NOMO-1 (cell line): ENCODE measurements at regions not wholly inside any gene's neighbourhood (a gene's known extent, or its start where the extent isn't known, plus 50 kb on each side); places are given as distances from the start of the nearest gene placed in this dataset.
"Not testable (repeated sequence)": the region's sequence is repeated elsewhere in the genome, so short reads cannot be mapped to it uniquely, and the experiment has no call there.

Experiments
- DNase-seq, 2 experiments: peaks; one replicate each; lab custom pipeline; 2025; ENCODE audit not compliant: unreplicated experiment in 2 of 2; lab: John Stamatoyannopoulos, UW

- DNase-seq: no peak
These were observed 194.6 kb upstream of the EYA4 start for GRCh38 chr6:133046576-133046975.

- no peak for DNase-seq
These were observed 194.0 kb upstream of the EYA4 start for GRCh38 chr6:133047065-133047665.

- DNase-seq: no peak
These were observed 193.5 kb upstream of the EYA4 start for GRCh38 chr6:133047706-133048105.

GRCh38 chr6:133051240-133051639, 189.9 kb upstream of the EYA4 start:
- DNase-seq: no peak

GRCh38 chr6:133052465-133052864, 188.7 kb upstream of the EYA4 start:
- DNase-seq: no peak

- DNase-seq: no peak
These were observed 185.7 kb upstream of the EYA4 start for GRCh38 chr6:133055441-133055966.

GRCh38 chr6:133057352-133057751, 183.8 kb upstream of the EYA4 start:
- DNase-seq: no peak

- DNase-seq: no peak
These were observed 179.1 kb upstream of the EYA4 start for GRCh38 chr6:133062077-133062476.

- DNase-seq: peak in 1 of 2 experiments; percentile 30
These were observed 178.4 kb upstream of the EYA4 start for GRCh38 chr6:133062696-133063306.

- no peak for DNase-seq
These were observed 173.2 kb upstream of the EYA4 start for GRCh38 chr6:133067960-133068359.

- no peak for DNase-seq
These were observed 170.6 kb upstream of the EYA4 start for GRCh38 chr6:133070410-133071043.

- no peak for DNase-seq
These were observed 161.3 kb upstream of the EYA4 start for GRCh38 chr6:133079901-133080300.

- no peak for DNase-seq
These were observed 157.7 kb upstream of the EYA4 start for GRCh38 chr6:133083248-133083967.

GRCh38 chr6:133085471-133085870, 155.7 kb upstream of the EYA4 start:
- DNase-seq: no peak

- DNase-seq: no peak
These were observed 155.3 kb upstream of the EYA4 start for GRCh38 chr6:133085896-133086295.

GRCh38 chr6:133088931-133089695, 152.0 kb upstream of the EYA4 start:
- no peak for DNase-seq

- DNase-seq: no peak
These were observed 149.0 kb upstream of the EYA4 start for GRCh38 chr6:133092199-133092598.

- no peak for DNase-seq
These were observed 148.4 kb upstream of the EYA4 start for GRCh38 chr6:133092771-133093170.

GRCh38 chr6:133093211-133093610, 147.9 kb upstream of the EYA4 start:
- not testable (repeated sequence) for DNase-seq

GRCh38 chr6:133093956-133094355, 147.2 kb upstream of the EYA4 start:
- DNase-seq: no peak

- DNase-seq: no peak
These were observed 143.9 kb upstream of the EYA4 start for GRCh38 chr6:133097208-133097607.
